Keratinocyte (primary cell): ENCODE measurements at regions not wholly inside any gene's neighbourhood (a gene's known extent, or its start where the extent isn't known, plus 50 kb on each side); places are given as distances from the start of the nearest gene placed in this dataset.

Source experiments
- DNase-seq: peaks from one replicate; pipeline ENCODE4 v3.0.0-alpha.2; 2011; ENCODE audit warnings: low read depth, missing footprints, low spot score
- FAIRE-seq: peaks from 2 replicates; lab custom pipeline; 2011; peaks lifted over from hg19 to GRCh38; lab: Jason Lieb, UNC
- H2AFZ ChIP-seq: 2 replicates; pipeline ENCODE4 v1.6.0; 2012; ENCODE audit warnings: low read length, control low read depth, inconsistent platforms; ENCODE audit not compliant: control insufficient read depth
- H3K27ac ChIP-seq: 2 replicates; pipeline ENCODE4 v1.5.1; 2011; ENCODE audit warnings: low read length; ENCODE audit not compliant: control insufficient read depth, insufficient read depth
- H3K27me3 ChIP-seq: 3 replicates; pipeline ENCODE4 v1.6.0; 2011; ENCODE audit warnings: low read length; ENCODE audit not compliant: control insufficient read depth, insufficient read depth; ENCODE audit errors: extremely low read depth
- H3K36me3 ChIP-seq, 2 experiments: 2 replicates in 1 of 2; 3 replicates in 1 of 2; pipeline ENCODE4 v1.5.1; 2011; ENCODE audit warnings: low read length in 2 of 2, mild to moderate bottlenecking in 1 of 2; ENCODE audit not compliant: control insufficient read depth in 2 of 2, insufficient read depth in 2 of 2; ENCODE audit errors: extremely low read depth in 1 of 2
- H3K4me1 ChIP-seq: 3 replicates; pipeline ENCODE4 v1.5.1; 2011; ENCODE audit warnings: low read length; ENCODE audit not compliant: control insufficient read depth, insufficient read depth; ENCODE audit errors: extremely low read depth
- H3K4me2 ChIP-seq: 3 replicates; pipeline ENCODE4 v1.6.0; 2011; ENCODE audit warnings: low read depth, low read length; ENCODE audit not compliant: control insufficient read depth, insufficient read depth; ENCODE audit errors: extremely low read depth
- H3K4me3 ChIP-seq, 3 experiments: fragments of 200-600 bp in 1 of 3; sonication (generic) in 1 of 3; 2 replicates in 2 of 3; 3 replicates in 1 of 3; pipeline ENCODE4 v1.5.1; 2011 to 2016; ENCODE audit warnings: low read length in 3 of 3, mild to moderate bottlenecking in 3 of 3, control low read depth in 2 of 3, inconsistent platforms in 1 of 3, low read depth in 1 of 3, mixed read lengths in 1 of 3, mixed run types in 1 of 3, moderate library complexity in 1 of 3; ENCODE audit not compliant: control insufficient read depth in 2 of 3, insufficient read depth in 2 of 3; ENCODE audit errors: extremely low read depth in 1 of 3
- H3K79me2 ChIP-seq: 2 replicates; pipeline ENCODE4 v1.6.0; 2012; ENCODE audit warnings: low read length; ENCODE audit not compliant: control insufficient read depth, insufficient read depth
- H3K9ac ChIP-seq: 3 replicates; pipeline ENCODE4 v1.6.0; 2011; ENCODE audit warnings: low read length; ENCODE audit not compliant: control insufficient read depth, insufficient read depth; ENCODE audit errors: extremely low read depth
- H3K9me1 ChIP-seq: 3 replicates; pipeline ENCODE4 v1.6.0; 2011; ENCODE audit warnings: low read length; ENCODE audit not compliant: control insufficient read depth, insufficient read depth; ENCODE audit errors: extremely low read depth
- H3K9me3 ChIP-seq: 2 replicates; pipeline ENCODE4 v1.5.1; 2012; ENCODE audit warnings: low read depth, low read length; ENCODE audit not compliant: control insufficient read depth
- H4K20me1 ChIP-seq: 3 replicates; pipeline ENCODE4 v1.6.0; 2011; ENCODE audit warnings: low read length; ENCODE audit not compliant: control insufficient read depth, insufficient read depth; ENCODE audit errors: extremely low read depth
- EZH2 ChIP-seq: IDR thresholded peaks from one replicate; pipeline ENCODE4 v1.6.1; 2012; ENCODE audit warnings: inconsistent platforms, mild to moderate bottlenecking, low read length, moderate library complexity
- dilution Hi-C: fragments of 300-500 bp; cut with MboI; formaldehyde crosslinking; loops from one replicate; pipeline ENCODE4 v1.7.0; 2020; ENCODE audit warnings: low sequenced_read_pairs; ENCODE audit not compliant: extremely low pct_ligation_motif_present
- TF ChIP-seq, protein P1 (sequence below), 3 experiments: IDR thresholded peaks in 1 of 3; conservative IDR thresholded peaks in 1 of 3; optimal IDR thresholded peaks in 1 of 3; 2 replicates in 2 of 3; 3 replicates in 1 of 3; pipeline versions ENCODE3 to v1.5.1; 2011; ENCODE audit warnings: low read length in 3 of 3, mild to moderate bottlenecking in 3 of 3, moderate library complexity in 2 of 3, control low read depth in 1 of 3, inconsistent platforms in 1 of 3; ENCODE audit not compliant: insufficient read depth in 2 of 3; ENCODE audit errors: extremely low read depth in 1 of 3

- Histone ChIP-seq H3K27ac (no peak overlapping the region), H3K4me1 (no peaks in the 10 kb centered on the region), H3K9ac (no peak overlapping the region), H3K9me3 (no peaks in the 10 kb centered on the region), H2AFZ (no peak overlapping the region), H4K20me1 (no peaks in the 10 kb centered on the region), H3K4me2 (no peak overlapping the region), H3K4me3 (no peak overlapping the region), H3K27me3 (no peaks in the 10 kb centered on the region), H3K36me3 (no peaks in the 10 kb centered on the region), H3K79me2 (no peaks in the 10 kb centered on the region), H3K9me1 (no peaks in the 10 kb centered on the region)
- FAIRE-seq (no peak), DNase-seq (no peak)
- TF ChIP-seq, protein P1, sequence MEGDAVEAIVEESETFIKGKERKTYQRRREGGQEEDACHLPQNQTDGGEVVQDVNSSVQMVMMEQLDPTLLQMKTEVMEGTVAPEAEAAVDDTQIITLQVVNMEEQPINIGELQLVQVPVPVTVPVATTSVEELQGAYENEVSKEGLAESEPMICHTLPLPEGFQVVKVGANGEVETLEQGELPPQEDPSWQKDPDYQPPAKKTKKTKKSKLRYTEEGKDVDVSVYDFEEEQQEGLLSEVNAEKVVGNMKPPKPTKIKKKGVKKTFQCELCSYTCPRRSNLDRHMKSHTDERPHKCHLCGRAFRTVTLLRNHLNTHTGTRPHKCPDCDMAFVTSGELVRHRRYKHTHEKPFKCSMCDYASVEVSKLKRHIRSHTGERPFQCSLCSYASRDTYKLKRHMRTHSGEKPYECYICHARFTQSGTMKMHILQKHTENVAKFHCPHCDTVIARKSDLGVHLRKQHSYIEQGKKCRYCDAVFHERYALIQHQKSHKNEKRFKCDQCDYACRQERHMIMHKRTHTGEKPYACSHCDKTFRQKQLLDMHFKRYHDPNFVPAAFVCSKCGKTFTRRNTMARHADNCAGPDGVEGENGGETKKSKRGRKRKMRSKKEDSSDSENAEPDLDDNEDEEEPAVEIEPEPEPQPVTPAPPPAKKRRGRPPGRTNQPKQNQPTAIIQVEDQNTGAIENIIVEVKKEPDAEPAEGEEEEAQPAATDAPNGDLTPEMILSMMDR (optimal IDR thresholded peaks at IDR 0.05 in 1 of 3, IDR thresholded peaks at IDR 0.05 in 1 of 3, conservative IDR thresholded peaks at IDR 0.05 in 1 of 3; ENCODE audit: extremely low read depth in 1 of 3, insufficient read depth in 2 of 3, low read length in 3 of 3) = no peak
- no peak for TF ChIP-seq EZH2
- dilution Hi-C loops = no loop called here
These were observed 214.9 kb upstream of the SYNDIG1 start for GRCh38 chr20:24254480-24254879.

DNA sequence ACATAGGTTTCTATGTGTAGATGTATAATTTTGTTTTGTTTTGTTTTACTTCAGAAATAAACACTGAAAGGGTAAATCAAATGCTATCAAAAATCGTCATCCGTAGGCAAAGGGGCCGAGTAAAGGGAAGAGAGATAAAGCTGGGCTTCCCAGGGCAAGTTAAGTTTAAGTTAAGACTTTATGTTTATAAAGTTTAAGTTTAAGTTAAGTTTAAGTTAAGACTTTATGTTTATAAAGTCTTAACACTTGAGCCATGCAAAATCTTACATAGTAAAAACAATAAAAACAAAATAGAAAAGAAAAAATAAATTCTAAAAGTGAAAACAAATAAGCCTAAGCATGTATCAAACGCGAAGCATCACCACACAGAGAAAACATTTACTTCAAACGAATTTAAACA, 216.1 kb upstream of the SYNDIG1 start:
- Histone ChIP-seq H3K4me1 (no peaks in the 10 kb centered on the region), H3K27me3 (no peaks in the 10 kb centered on the region)

More for the DNA sequence above, 216.1 kb upstream of the SYNDIG1 start:
- no peaks in the 10 kb centered on the region for H3K9me1 ChIP-seq
- dilution Hi-C loops = no loop called here
- H3K36me3 ChIP-seq = no peaks in the 10 kb centered on the region
- FAIRE-seq (no peak), DNase-seq (no peak)
- H3K27ac ChIP-seq = no peak overlapping the region
- H3K4me3 ChIP-seq = no peak overlapping the region
- H3K9ac ChIP-seq = no peak overlapping the region
- H3K9me3 ChIP-seq = no peaks in the 10 kb centered on the region
- no peak overlapping the region for H3K4me2 ChIP-seq
- no peaks in the 10 kb centered on the region for H3K79me2 ChIP-seq
- TF ChIP-seq, protein P1 (optimal IDR thresholded peaks at IDR 0.05 in 1 of 3, IDR thresholded peaks at IDR 0.05 in 1 of 3, conservative IDR thresholded peaks at IDR 0.05 in 1 of 3; ENCODE audit: extremely low read depth in 1 of 3, insufficient read depth in 2 of 3, low read length in 3 of 3) = no peak
- no peak for TF ChIP-seq EZH2
- H4K20me1 ChIP-seq = no peaks in the 10 kb centered on the region
- no peak overlapping the region for H2AFZ ChIP-seq
